Skeletal muscle tissue (tissue), 3 donors: ENCODE measurements at regions not wholly inside any gene's neighbourhood (a gene's known extent, or its start where the extent isn't known, plus 50 kb on each side); places are given as distances from the start of the nearest gene placed in this dataset.
"Not testable (repeated sequence)": the region's sequence is repeated elsewhere in the genome, so short reads cannot be mapped to it uniquely, and the experiment has no call there.

Source experiments
- H3K27ac ChIP-seq: one replicate; pipeline ENCODE4 v1.7.0; 2013; ENCODE audit warnings: mild to moderate bottlenecking, low read depth, low read length, inconsistent platforms
- H3K27me3 ChIP-seq, 3 donors: one replicate each; pipeline ENCODE4 v1.7.0; 2013; ENCODE audit warnings: low read length in 3 of 3; ENCODE audit not compliant: control insufficient read depth in 3 of 3, insufficient read depth in 3 of 3
- H3K36me3 ChIP-seq, 3 donors: one replicate each; pipeline ENCODE4 v1.7.0; 2013; ENCODE audit warnings: low read length in 3 of 3; ENCODE audit not compliant: control insufficient read depth in 3 of 3, insufficient read depth in 3 of 3
- H3K4me1 ChIP-seq, 3 donors: one replicate each; pipeline ENCODE4 v1.7.0; 2013; ENCODE audit warnings: low read length in 3 of 3, mild to moderate bottlenecking in 3 of 3; ENCODE audit not compliant: control insufficient read depth in 3 of 3, insufficient read depth in 3 of 3
- H3K4me3 ChIP-seq, 3 donors: one replicate each; pipeline ENCODE4 v1.7.0; 2013; ENCODE audit warnings: low read length in 3 of 3
- H3K9ac ChIP-seq, 3 donors: one replicate each; pipeline ENCODE4 v1.7.0; 2013; ENCODE audit warnings: low read length in 3 of 3, mild to moderate bottlenecking in 3 of 3, moderate library complexity in 2 of 3, low read depth in 1 of 3
- H3K9me3 ChIP-seq, 3 donors: one replicate each; pipeline ENCODE4 v1.7.0; 2013; ENCODE audit warnings: low read length in 3 of 3; ENCODE audit not compliant: control insufficient read depth in 3 of 3
- donor health status: Osteomylitis.

- not testable (repeated sequence) for H3K27me3 ChIP-seq, H3K4me3 ChIP-seq, H3K4me1 ChIP-seq, H3K36me3 ChIP-seq, H3K9me3 ChIP-seq, H3K27ac ChIP-seq, H3K9ac ChIP-seq
These were observed 166.0 kb downstream of the EVA1A start for GRCh38 chr2:75394764-75395163.

- no peak overlapping the region for H3K27ac ChIP-seq
- no peak overlapping the region for H3K9ac ChIP-seq
- H3K36me3 ChIP-seq = no peaks in the 10 kb centered on the region
- H3K27me3 ChIP-seq = no peaks in the 10 kb centered on the region
- no peaks in the 10 kb centered on the region for H3K9me3 ChIP-seq
- peaks cover 0 to 5% (median 0%) of the 10 kb centered on the region in 3 donors for H3K4me1 ChIP-seq
- H3K4me3 ChIP-seq = no peak overlapping the region
These were observed 170.6 kb downstream of the EVA1A start for GRCh38 chr2:75390169-75390568.

- Histone ChIP-seq H3K4me1 (peaks cover 0 to 5% (median 0%) of the 10 kb centered on the region in 3 donors), H3K4me3 (no peak overlapping the region), H3K9me3 (no peaks in the 10 kb centered on the region), H3K36me3 (no peaks in the 10 kb centered on the region), H3K9ac (no peak overlapping the region), H3K27me3 (no peaks in the 10 kb centered on the region), H3K27ac (no peak overlapping the region)
These were observed 171.5 kb downstream of the EVA1A start for GRCh38 chr2:75389271-75389670.

GRCh38 chr2:75381032-75381431 lies 179.7 kb downstream of the EVA1A start:
- no peaks in the 10 kb centered on the region for H3K27me3 ChIP-seq
- no peak overlapping the region for H3K4me3 ChIP-seq
- no peak overlapping the region for H3K9ac ChIP-seq
- H3K4me1 ChIP-seq = no peaks in the 10 kb centered on the region
- H3K9me3 ChIP-seq = no peaks in the 10 kb centered on the region
- no peak overlapping the region for H3K27ac ChIP-seq
- H3K36me3 ChIP-seq = no peaks in the 10 kb centered on the region

GRCh38 chr2:75379476-75380210 lies 180.3 kb upstream of the TACR1 start:
- no peak overlapping the region for H3K4me3 ChIP-seq
- H3K9me3 ChIP-seq = no peaks in the 10 kb centered on the region
- no peak overlapping the region for H3K9ac ChIP-seq
- H3K36me3 ChIP-seq = no peaks in the 10 kb centered on the region
- no peaks in the 10 kb centered on the region for H3K4me1 ChIP-seq
- no peaks in the 10 kb centered on the region for H3K27me3 ChIP-seq
- H3K27ac ChIP-seq = no peak overlapping the region

- H3K4me3 ChIP-seq = no peak overlapping the region
- no peak overlapping the region for H3K9ac ChIP-seq
- no peak overlapping the region for H3K27ac ChIP-seq
- H3K4me1 ChIP-seq = no peaks in the 10 kb centered on the region
- no peaks in the 10 kb centered on the region for H3K9me3 ChIP-seq
- H3K27me3 ChIP-seq = no peaks in the 10 kb centered on the region
- H3K36me3 ChIP-seq = no peaks in the 10 kb centered on the region
These were observed 176.6 kb upstream of the TACR1 start for GRCh38 chr2:75375646-75376582.

- not testable (repeated sequence) for H3K4me3 ChIP-seq, H3K9ac ChIP-seq, H3K9me3 ChIP-seq, H3K27ac ChIP-seq, H3K27me3 ChIP-seq, H3K36me3 ChIP-seq, H3K4me1 ChIP-seq
These were observed 175.2 kb upstream of the TACR1 start for GRCh38 chr2:75374414-75374957.

- Histone ChIP-seq H3K9ac (no peak overlapping the region), H3K27me3 (no peaks in the 10 kb centered on the region), H3K36me3 (no peaks in the 10 kb centered on the region), H3K4me3 (no peak overlapping the region), H3K4me1 (no peaks in the 10 kb centered on the region), H3K27ac (no peak overlapping the region), H3K9me3 (no peaks in the 10 kb centered on the region)
These were observed 168.1 kb upstream of the TACR1 start for GRCh38 chr2:75367401-75367800.

- Histone ChIP-seq H3K4me3 (no peak overlapping the region), H3K9me3 (peaks cover 0 to 2% (median 0%) of the 10 kb centered on the region in 3 donors), H3K36me3 (no peaks in the 10 kb centered on the region), H3K9ac (no peak overlapping the region), H3K27me3 (no peaks in the 10 kb centered on the region), H3K4me1 (no peaks in the 10 kb centered on the region), H3K27ac (no peak overlapping the region)
These were observed 162.2 kb upstream of the TACR1 start for GRCh38 chr2:75361486-75361885.

- H3K36me3 ChIP-seq = no peaks in the 10 kb centered on the region
These were observed 161.6 kb upstream of the TACR1 start for GRCh38 chr2:75360945-75361344.

More at GRCh38 chr2:75360945-75361344, 161.6 kb upstream of the TACR1 start:
- Histone ChIP-seq H3K9ac (no peak overlapping the region), H3K27me3 (no peaks in the 10 kb centered on the region), H3K4me3 (no peak overlapping the region), H3K4me1 (no peaks in the 10 kb centered on the region), H3K27ac (no peak overlapping the region), H3K9me3 (peaks cover 0 to 2% (median 0%) of the 10 kb centered on the region in 3 donors)
